Upper lobe of left lung (tissue), 4 donors: ENCODE measurements at regions not wholly inside any gene's neighbourhood (a gene's known extent, or its start where the extent isn't known, plus 50 kb on each side); places are given as distances from the start of the nearest gene placed in this dataset.

Experiments used
- CTCF ChIP-seq, 6 experiments: fragments of 450-650 bp in 4 of 6; fragments of 200-600 bp in 2 of 6; sonication (generic) in 2 of 6; IDR thresholded peaks; one replicate each; pipeline ENCODE4 v1.5.1; 2016 to 2019; ENCODE audit warnings: antibody characterized with exemption in 6 of 6
- EP300 ChIP-seq, 4 donors: sonication (generic); formaldehyde crosslinking; IDR thresholded peaks; one replicate each; pipeline ENCODE4 v1.5.1; 2017; ENCODE audit warnings: antibody characterized with exemption in 4 of 4, control low read depth in 2 of 4
- POLR2A ChIP-seq, 4 donors: fragments of 450-650 bp; IDR thresholded peaks; one replicate each; pipeline ENCODE4 v1.5.1; 2016 to 2017; ENCODE audit warnings: antibody characterized with exemption in 4 of 4, mild to moderate bottlenecking in 2 of 4

- TF ChIP-seq CTCF (IDR thresholded peaks at IDR 0.05) (no peak), EP300 (IDR thresholded peaks at IDR 0.05) (no peak), POLR2A (IDR thresholded peaks at IDR 0.05) (no peak)
These were observed 1178.8 kb downstream of the VRK1 start for GRCh38 chr14:97975962-97976361.
